K562 (cell line): ENCODE measurements at regions not wholly inside any gene's neighbourhood (a gene's known extent, or its start where the extent isn't known, plus 50 kb on each side); places are given as distances from the start of the nearest gene placed in this dataset.

Source experiments
- ATAC-seq: fragments of 200-7000 bp; cut with Tn5 transposase; 3 replicates; pipeline ENCODE4 v1.9.1; 2020; ENCODE audit warnings: moderate library complexity
- BruUV-seq: library from RNA; stranded (reverse); fragments of 400-500 nt; replicated peaks from 2 replicates; lab custom pipeline; 2021; lab: Mats Ljungman, UMichigan
- CTCF ChIA-PET: fragments of 300-600 bp; formaldehyde crosslinking; extraction: SDS; loops from one replicate; lab custom pipeline; 2021; ENCODE audit warnings: low intra/inter-chr PET ratio; lab: Yijun Ruan, JAX
- POLR2A ChIA-PET: fragments of 300-600, 350-650 bp; sonication (Branson Sonifier 250); formaldehyde crosslinking; extraction: SDS; loops from one replicate; lab custom pipeline; 2021; ENCODE audit warnings: antibody characterized with exemption, inconsistent platforms; lab: Yijun Ruan, JAX
- DNase-seq, 4 experiments: peaks; one replicate each; pipeline versions ENCODE4 v3.0.0 to v3.0.0-alpha.2; 2011 to 2018; ENCODE audit warnings: low spot score in 3 of 4, mixed read lengths in 3 of 4; ENCODE audit errors: extremely low read depth in 1 of 4
- FAIRE-seq: peaks from 2 replicates; lab custom pipeline; 2011; peaks lifted over from hg19 to GRCh38; lab: Jason Lieb, UNC
- H2AFZ ChIP-seq: 2 replicates; pipeline ENCODE4 v1.6.0; 2011; ENCODE audit warnings: low read depth, low read length, control low read depth, inconsistent platforms
- H3K27ac ChIP-seq: fragments of 200-600 bp; 3 replicates; pipeline ENCODE4 v1.8.0; 2011; ENCODE audit warnings: low read depth, mild to moderate bottlenecking, control low read depth, inconsistent platforms, low read length, moderate library complexity, mixed read lengths; ENCODE audit errors: extremely low read depth
- H3K27me3 ChIP-seq, 2 experiments: fragments of 300-600 bp in 1 of 2; 2 replicates in 1 of 2; 3 replicates in 1 of 2; pipeline versions ENCODE4 v1.6.0 to v1.8.0; 2011; ENCODE audit warnings: inconsistent platforms in 2 of 2, low read length in 2 of 2, mild to moderate bottlenecking in 1 of 2, mixed read lengths in 1 of 2, moderate library complexity in 1 of 2; ENCODE audit not compliant: control insufficient read depth in 2 of 2, insufficient read depth in 2 of 2
- H3K36me3 ChIP-seq: fragments of 300-600 bp; 3 replicates; pipeline ENCODE4 v1.8.0; 2011; ENCODE audit warnings: mild to moderate bottlenecking, low read length, inconsistent platforms; ENCODE audit not compliant: control insufficient read depth, insufficient read depth
- H3K4me1 ChIP-seq, 2 experiments: fragments of 200-600 bp in 1 of 2; replicated peaks in 1 of 2; 2 replicates in 1 of 2; 3 replicates in 1 of 2; pipeline versions ENCODE4 v1.5.1 to v1.8.0; 2011; ENCODE audit warnings: inconsistent platforms in 2 of 2, low read length in 2 of 2, mild to moderate bottlenecking in 1 of 2, mixed read lengths in 1 of 2, moderate library complexity in 1 of 2; ENCODE audit not compliant: control insufficient read depth in 2 of 2, insufficient read depth in 2 of 2
- H3K4me2 ChIP-seq: 2 replicates; pipeline ENCODE4 v1.6.1; 2011; ENCODE audit warnings: low read length, control low read depth, inconsistent platforms, mixed read lengths; ENCODE audit not compliant: insufficient read depth
- H3K4me3 ChIP-seq: fragments of 200-600 bp; sonication (generic), shearing (Covaris generic); 2 replicates; pipeline ENCODE4 v1.5.1; 2016; ENCODE audit warnings: control low read depth, inconsistent platforms
- H3K79me2 ChIP-seq: fragments of 200-600 bp; 3 replicates; pipeline ENCODE4 v1.8.0; 2011; ENCODE audit warnings: low read length, inconsistent platforms; ENCODE audit not compliant: control insufficient read depth, insufficient read depth
- H3K9ac ChIP-seq, 2 experiments: 2 replicates each; pipeline versions ENCODE4 v1.6.0 to v1.6.1; 2011; ENCODE audit warnings: low read depth in 2 of 2, low read length in 2 of 2, control low read depth in 1 of 2, inconsistent platforms in 1 of 2, mild to moderate bottlenecking in 1 of 2, mixed read lengths in 1 of 2; ENCODE audit not compliant: insufficient read depth in 1 of 2
- H3K9me1 ChIP-seq: one replicate; pipeline ENCODE4 v1.6.0; 2011; ENCODE audit warnings: inconsistent platforms, mild to moderate bottlenecking, low read length, moderate library complexity; ENCODE audit not compliant: control insufficient read depth, insufficient read depth
- H3K9me3 ChIP-seq: replicated peaks from 2 replicates; pipeline ENCODE4 v1.5.1; 2011; ENCODE audit warnings: low read depth, low read length, inconsistent platforms; ENCODE audit not compliant: control insufficient read depth, insufficient read depth
- H4K20me1 ChIP-seq: replicated peaks from 2 replicates; pipeline ENCODE4 v1.6.1; 2011; ENCODE audit warnings: low read length, inconsistent platforms, mixed read lengths; ENCODE audit not compliant: control insufficient read depth, insufficient read depth
- CBX2 ChIP-seq: fragments of 200-600 bp; sonication (generic); IDR thresholded peaks from one replicate; pipeline ENCODE4 v1.6.1; 2012; ENCODE audit warnings: mild to moderate bottlenecking, low read length, inconsistent platforms; ENCODE audit not compliant: insufficient read depth, poor library complexity, severe bottlenecking
- CCAR2 ChIP-seq: fragments of 200-400 bp; formaldehyde crosslinking; IDR thresholded peaks from 2 replicates; pipeline ENCODE4 v1.6.1; 2017; ENCODE audit warnings: mild to moderate bottlenecking, low read depth, low read length
- CREB3 ChIP-seq: fragments of 450-650 bp; conservative IDR thresholded peaks from 2 replicates; pipeline ENCODE4 v1.6.1; 2016; ENCODE audit warnings: missing genetic modification characterization, low read depth, mild to moderate bottlenecking, missing compliant biosample characterization, moderate library complexity
- DEAF1 ChIP-seq: fragments of 450-650 bp; formaldehyde crosslinking; IDR thresholded peaks from 2 replicates; pipeline ENCODE4 v1.4.0; 2020; ENCODE audit warnings: mild to moderate bottlenecking, moderate library complexity
- ETS2 ChIP-seq: IDR thresholded peaks from 2 replicates; pipeline ENCODE4 v1.6.1; 2016; ENCODE audit warnings: borderline replicate concordance, missing genetic modification characterization, mild to moderate bottlenecking, moderate library complexity, missing compliant biosample characterization; ENCODE audit not compliant: poor library complexity, severe bottlenecking
- NCOA6 ChIP-seq: fragments of 450-650 bp; IDR thresholded peaks from 2 replicates; pipeline ENCODE4 v1.6.1; 2017; ENCODE audit warnings: mild to moderate bottlenecking
- NFRKB ChIP-seq: fragments of 450-650 bp; IDR thresholded peaks from 2 replicates; pipeline ENCODE4 v1.6.1; 2016; ENCODE audit warnings: low read depth
- SMARCB1 ChIP-seq: IDR thresholded peaks from 2 replicates; pipeline ENCODE4 v1.6.1; 2011; ENCODE audit warnings: improper control_type of control experiment, low read depth; ENCODE audit not compliant: insufficient read length
- ZNF830 ChIP-seq: fragments of 250-450 bp; sonication (Bioruptor Pico); IDR thresholded peaks from 2 replicates; pipeline ENCODE4 v1.5.0; 2021; ENCODE audit warnings: mild to moderate bottlenecking
- WGBS: fragments of 100-300 bp; shearing (Covaris generic); methylation state at CpG from one replicate; pipeline ENCODE4 v1.1.6; 2016; ENCODE audit warnings: low coverage, mixed read lengths; ENCODE audit not compliant: insufficient coverage; ENCODE audit errors: missing lambda C conversion rate; 5-methylcytosine and 5-hydroxymethylcytosine counted together
- in situ Hi-C: fragments of 300-500 bp; cut with MboI; formaldehyde crosslinking; loops from 4 replicates; pipeline ENCODE4 v1.15.0; 2018; ENCODE audit warnings: inconsistent platforms, mixed read lengths
- intact Hi-C: fragments of 100-400 bp; cut with micrococcal nuclease; formaldehyde crosslinking; loops from 2 replicates; pipeline ENCODE4 v1.14.2; 2022
- TF ChIP-seq, protein P1 (sequence below): fragments of 450-650 bp; formaldehyde crosslinking; IDR thresholded peaks from 2 replicates; pipeline ENCODE4 v1.4.0; 2022; ENCODE audit warnings: missing genetic modification characterization

GRCh38 chr1:198880397-198880796 is 241.6 kb downstream of the PTPRC start:
- CTCF ChIA-PET, result no interaction called here
- H3K4me2 ChIP-seq, result no peak overlapping the region

More at GRCh38 chr1:198880397-198880796, 241.6 kb downstream of the PTPRC start:
- 0% methylated on average over 2 of the region's 2 CpGs for WGBS
- no peaks in the 10 kb centered on the region for H4K20me1 ChIP-seq
- H3K36me3 ChIP-seq, result no peaks in the 10 kb centered on the region
- DNase-seq, result no peak
- no peak for TF ChIP-seq CBX2
- no peak for TF ChIP-seq CCAR2
- TF ChIP-seq ETS2 (tag), result no peak
- TF ChIP-seq SMARCB1, result no peak
- no peak for TF ChIP-seq CREB3 (tag)
- TF ChIP-seq ZNF830 (CRISPR knock-in tag), result no peak
- TF ChIP-seq NCOA6, result no peak
- TF ChIP-seq, protein P1, sequence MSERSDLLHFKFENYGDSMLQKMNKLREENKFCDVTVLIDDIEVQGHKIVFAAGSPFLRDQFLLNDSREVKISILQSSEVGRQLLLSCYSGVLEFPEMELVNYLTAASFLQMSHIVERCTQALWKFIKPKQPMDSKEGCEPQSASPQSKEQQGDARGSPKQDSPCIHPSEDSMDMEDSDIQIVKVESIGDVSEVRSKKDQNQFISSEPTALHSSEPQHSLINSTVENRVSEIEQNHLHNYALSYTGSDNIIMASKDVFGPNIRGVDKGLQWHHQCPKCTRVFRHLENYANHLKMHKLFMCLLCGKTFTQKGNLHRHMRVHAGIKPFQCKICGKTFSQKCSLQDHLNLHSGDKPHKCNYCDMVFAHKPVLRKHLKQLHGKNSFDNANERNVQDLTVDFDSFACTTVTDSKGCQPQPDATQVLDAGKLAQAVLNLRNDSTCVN (CRISPR knock-in tag), result no peak
- TF ChIP-seq DEAF1 (CRISPR knock-in tag), result no peak
- TF ChIP-seq NFRKB, result no peak
- H3K4me1 ChIP-seq, result no peaks in the 10 kb centered on the region
- H3K9ac ChIP-seq, result no peak overlapping the region
- no peak overlapping the region for H2AFZ ChIP-seq
- no peaks in the 10 kb centered on the region; the same call in 1 of the 2 replicates for H3K9me3 ChIP-seq
- no peak overlapping the region for H3K4me3 ChIP-seq
- ATAC-seq, result no peak
- FAIRE-seq, result no peak
- H3K79me2 ChIP-seq, result no peaks in the 10 kb centered on the region
- intact Hi-C loops, result no loop called here
- BruUV-seq, result no TSS peak
- H3K9me1 ChIP-seq, result no peaks in the 10 kb centered on the region
- POLR2A ChIA-PET, result no interaction called here
- no peak overlapping the region for H3K27ac ChIP-seq
- in situ Hi-C loops, result no loop called here
- no peaks in the 10 kb centered on the region for H3K27me3 ChIP-seq
